ENCODE measurements at regions not wholly inside any gene's neighbourhood (a gene's known extent, or its start where the extent isn't known, plus 50 kb on each side); places are given as distances from the start of the nearest gene placed in this dataset.

GRCh38 chr5:4941957-4942830 is 197.9 kb upstream of the ADAMTS16 start:
- TF ChIP-seq ZNF24 (tag by site-specific recombination; IDR thresholded peaks at IDR 0.05) (no peak), CTCF (tag by site-specific recombination; IDR thresholded peaks at IDR 0.05) (peak; percentile 75), ZNF521 (tag by site-specific recombination; IDR thresholded peaks at IDR 0.05) (no peak), REST (tag by site-specific recombination; IDR thresholded peaks at IDR 0.05) (no peak), MYNN (tag by site-specific recombination; IDR thresholded peaks at IDR 0.05; ENCODE audit: borderline replicate concordance) (no peak), ZNF274 (IDR thresholded peaks at IDR 0.05; ENCODE audit: low read length) (no peak), ZNF274 (tag by site-specific recombination; IDR thresholded peaks at IDR 0.05; ENCODE audit: borderline replicate concordance) (no peak), SALL2 (tag by site-specific recombination; IDR thresholded peaks at IDR 0.05; ENCODE audit: borderline replicate concordance) (no peak), ZNF585B (tag by site-specific recombination; IDR thresholded peaks at IDR 0.05) (no peak), ZFP3 (tag by site-specific recombination; IDR thresholded peaks at IDR 0.05; ENCODE audit: low read depth) (no peak), ZBTB1 (tag by site-specific recombination; IDR thresholded peaks at IDR 0.05) (no peak)
